Lower lobe of right lung (tissue), 2 donors: ENCODE measurements at regions not wholly inside any gene's neighbourhood (a gene's known extent, or its start where the extent isn't known, plus 50 kb on each side); places are given as distances from the start of the nearest gene placed in this dataset.
"Not testable (repeated sequence)": the region's sequence is repeated elsewhere in the genome, so short reads cannot be mapped to it uniquely, and the experiment has no call there.

Experiments used
- ATAC-seq, 2 donors: fragments of 200-7000 bp; cut with Tn5 transposase; one replicate each; pipeline ENCODE4 v1.9.1; 2020 to 2022; ENCODE audit warnings: mild to moderate bottlenecking in 2 of 2, moderate library complexity in 2 of 2
- DNase-seq: peaks from one replicate; pipeline ENCODE4 v3.0.0-alpha.2; 2020
- H3K27ac ChIP-seq: fragments of 200-600 bp; one replicate; pipeline ENCODE4 v1.8.0; 2022
- H3K27me3 ChIP-seq: fragments of 200-600 bp; one replicate; pipeline ENCODE4 v1.8.0; 2022; ENCODE audit warnings: low read depth
- H3K36me3 ChIP-seq: fragments of 200-600 bp; one replicate; pipeline ENCODE4 v1.8.0; 2022; ENCODE audit warnings: mild to moderate bottlenecking
- H3K4me1 ChIP-seq: fragments of 200-600 bp; one replicate; pipeline ENCODE4 v1.8.0; 2022
- H3K4me3 ChIP-seq: fragments of 200-600 bp; one replicate; pipeline ENCODE4 v1.8.0; 2022; ENCODE audit warnings: mild to moderate bottlenecking
- H3K9me3 ChIP-seq: fragments of 200-600 bp; one replicate; pipeline ENCODE4 v1.8.0; 2022
- intact Hi-C: fragments of 100-400 bp; cut with DNase I; formaldehyde crosslinking; loops from one replicate; pipeline ENCODE4 v1.11.0; 2022
- TF ChIP-seq, protein P1 (sequence below): fragments of 200-600 bp; IDR thresholded peaks from one replicate; pipeline ENCODE4 v1.8.0; 2022; ENCODE audit warnings: antibody characterized with exemption, mild to moderate bottlenecking
- donor health status: DM: no; HTN: yes; CAD: no; lungs with severe emphysema.

DNA sequence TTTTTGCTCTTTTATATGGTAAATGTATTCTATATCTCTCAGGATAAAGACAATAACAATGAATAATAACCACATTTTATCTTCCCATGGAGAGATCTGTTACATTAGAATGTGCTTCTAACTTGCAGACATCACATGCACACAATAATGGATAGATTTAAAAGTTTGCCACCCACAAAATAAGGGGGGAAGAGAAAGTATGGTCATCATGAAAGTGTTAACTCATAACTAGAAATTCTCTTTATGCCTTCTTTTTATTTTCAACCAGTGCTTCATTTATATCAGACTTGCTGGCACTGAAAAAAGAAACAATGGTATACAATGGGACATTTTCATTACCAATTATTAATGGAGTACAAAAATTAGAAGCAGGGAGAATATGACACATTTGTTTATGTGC, 470.0 kb downstream of the FAT4 start:
- TF ChIP-seq, protein P1, sequence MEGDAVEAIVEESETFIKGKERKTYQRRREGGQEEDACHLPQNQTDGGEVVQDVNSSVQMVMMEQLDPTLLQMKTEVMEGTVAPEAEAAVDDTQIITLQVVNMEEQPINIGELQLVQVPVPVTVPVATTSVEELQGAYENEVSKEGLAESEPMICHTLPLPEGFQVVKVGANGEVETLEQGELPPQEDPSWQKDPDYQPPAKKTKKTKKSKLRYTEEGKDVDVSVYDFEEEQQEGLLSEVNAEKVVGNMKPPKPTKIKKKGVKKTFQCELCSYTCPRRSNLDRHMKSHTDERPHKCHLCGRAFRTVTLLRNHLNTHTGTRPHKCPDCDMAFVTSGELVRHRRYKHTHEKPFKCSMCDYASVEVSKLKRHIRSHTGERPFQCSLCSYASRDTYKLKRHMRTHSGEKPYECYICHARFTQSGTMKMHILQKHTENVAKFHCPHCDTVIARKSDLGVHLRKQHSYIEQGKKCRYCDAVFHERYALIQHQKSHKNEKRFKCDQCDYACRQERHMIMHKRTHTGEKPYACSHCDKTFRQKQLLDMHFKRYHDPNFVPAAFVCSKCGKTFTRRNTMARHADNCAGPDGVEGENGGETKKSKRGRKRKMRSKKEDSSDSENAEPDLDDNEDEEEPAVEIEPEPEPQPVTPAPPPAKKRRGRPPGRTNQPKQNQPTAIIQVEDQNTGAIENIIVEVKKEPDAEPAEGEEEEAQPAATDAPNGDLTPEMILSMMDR: no peak
- H3K4me1 ChIP-seq: no peaks in the 10 kb centered on the region
- intact Hi-C loops: no loop called here
- H3K9me3 ChIP-seq: no peaks in the 10 kb centered on the region
- no peak overlapping the region for H3K27ac ChIP-seq
- H3K36me3 ChIP-seq: no peaks in the 10 kb centered on the region
- no peak for DNase-seq
- H3K4me3 ChIP-seq: no peak overlapping the region
- ATAC-seq: no peak
- H3K27me3 ChIP-seq: no peaks in the 10 kb centered on the region

DNA sequence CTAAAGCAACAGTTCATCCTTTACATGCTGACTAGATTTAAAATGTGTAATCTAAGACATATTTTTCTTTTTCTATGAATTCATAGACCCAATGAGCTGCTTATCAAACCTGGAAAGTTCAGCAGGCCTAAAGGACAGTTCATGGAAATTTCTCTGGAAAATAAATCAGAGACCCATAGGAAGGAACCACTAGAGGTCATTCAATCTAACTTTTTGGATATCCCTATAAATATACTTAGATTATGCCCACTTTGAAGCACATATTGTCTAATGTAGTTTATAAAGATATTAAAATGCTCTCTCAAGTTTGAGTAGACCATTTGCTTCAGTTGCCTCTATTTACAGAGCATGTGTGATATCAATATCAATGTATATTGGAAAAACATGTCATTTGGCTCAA, 473.0 kb downstream of the FAT4 start:
- TF ChIP-seq, protein P1: no peak
- H3K36me3 ChIP-seq: no peaks in the 10 kb centered on the region
- intact Hi-C loops: no loop called here
- no peaks in the 10 kb centered on the region for H3K4me1 ChIP-seq
- no peak overlapping the region for H3K4me3 ChIP-seq
- DNase-seq (no peak), ATAC-seq (no peak)
- H3K9me3 ChIP-seq: no peaks in the 10 kb centered on the region
- H3K27me3 ChIP-seq: no peaks in the 10 kb centered on the region
- H3K27ac ChIP-seq: no peak overlapping the region

DNA sequence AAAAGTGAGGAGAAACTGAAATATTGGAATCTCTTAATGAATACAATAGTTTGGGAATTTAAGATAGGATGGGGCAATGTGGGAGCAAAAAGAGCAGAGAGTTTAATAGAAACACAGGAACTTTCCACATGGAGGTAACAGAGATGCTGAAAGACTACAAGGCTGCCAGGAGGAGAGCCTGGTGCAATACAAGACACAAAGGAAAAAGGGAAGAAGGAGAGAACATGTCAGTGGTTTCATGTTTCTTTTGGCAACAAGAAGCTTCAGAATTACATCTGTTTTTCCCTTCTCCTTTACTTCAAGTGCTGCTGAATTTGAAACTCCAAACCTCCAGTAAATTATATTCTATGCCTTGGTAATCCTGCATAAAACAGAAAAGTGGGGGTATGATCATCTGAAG, 474.3 kb downstream of the FAT4 start:
- DNase-seq: no peak
- TF ChIP-seq, protein P1: no peak
- Histone ChIP-seq H3K4me3 (no peak overlapping the region), H3K36me3 (no peaks in the 10 kb centered on the region), H3K4me1 (no peaks in the 10 kb centered on the region), H3K9me3 (no peaks in the 10 kb centered on the region), H3K27me3 (no peaks in the 10 kb centered on the region), H3K27ac (no peak overlapping the region)
- intact Hi-C loops: no loop called here
- no peak for ATAC-seq

DNA sequence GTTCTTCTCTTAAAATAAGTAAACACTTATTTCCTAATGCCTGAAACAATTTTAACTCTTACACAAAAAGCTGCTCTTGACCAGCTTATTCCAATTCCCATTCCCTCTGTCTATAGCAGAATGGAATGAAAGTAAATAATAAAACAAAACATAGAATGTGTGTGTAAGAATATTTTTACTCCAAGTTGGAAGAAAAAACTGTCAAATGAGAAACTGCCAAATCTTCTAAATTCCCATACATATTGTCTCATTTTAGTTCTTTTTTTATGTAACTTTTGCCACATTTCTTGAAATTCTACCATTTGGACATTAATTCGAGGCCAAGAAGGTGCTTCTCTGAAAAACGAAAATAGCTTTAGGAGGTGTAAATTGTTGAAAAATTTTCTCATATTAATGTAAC, 477.1 kb downstream of the FAT4 start:
- ATAC-seq (no peak), DNase-seq (no peak)
- H3K27me3 ChIP-seq: no peaks in the 10 kb centered on the region
- no peaks in the 10 kb centered on the region for H3K9me3 ChIP-seq
- H3K4me1 ChIP-seq: no peaks in the 10 kb centered on the region
- TF ChIP-seq, protein P1: no peak
- no peak overlapping the region for H3K4me3 ChIP-seq
- intact Hi-C loops: no loop called here
- no peaks in the 10 kb centered on the region for H3K36me3 ChIP-seq
- no peak overlapping the region for H3K27ac ChIP-seq

DNA sequence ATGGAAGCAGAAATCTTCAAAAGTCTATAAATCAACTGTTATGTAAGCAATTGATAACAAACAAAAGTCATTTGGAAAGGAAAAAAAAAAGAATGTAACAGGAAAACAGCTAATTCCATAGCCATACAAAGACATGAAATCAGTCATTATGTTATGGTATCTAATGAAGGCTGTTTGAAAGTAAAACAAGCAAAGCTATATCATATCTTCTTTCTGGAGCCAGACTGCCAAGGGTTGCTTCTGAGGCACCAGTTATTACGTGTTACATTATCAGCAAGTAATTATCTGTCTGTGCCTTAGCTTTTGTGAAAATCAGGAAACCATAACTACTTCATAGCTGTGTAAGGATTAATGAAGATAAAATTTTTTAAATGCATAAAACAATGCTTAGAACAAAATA, 480.2 kb downstream of the FAT4 start:
- DNase-seq (no peak), ATAC-seq (no peak)
- no peaks in the 10 kb centered on the region for H3K4me1 ChIP-seq
- H3K27me3 ChIP-seq: no peaks in the 10 kb centered on the region
- TF ChIP-seq, protein P1: no peak
- intact Hi-C loops: no loop called here
- no peak overlapping the region for H3K27ac ChIP-seq
- H3K36me3 ChIP-seq: no peaks in the 10 kb centered on the region
- H3K9me3 ChIP-seq: no peaks in the 10 kb centered on the region
- H3K4me3 ChIP-seq: no peak overlapping the region

DNA sequence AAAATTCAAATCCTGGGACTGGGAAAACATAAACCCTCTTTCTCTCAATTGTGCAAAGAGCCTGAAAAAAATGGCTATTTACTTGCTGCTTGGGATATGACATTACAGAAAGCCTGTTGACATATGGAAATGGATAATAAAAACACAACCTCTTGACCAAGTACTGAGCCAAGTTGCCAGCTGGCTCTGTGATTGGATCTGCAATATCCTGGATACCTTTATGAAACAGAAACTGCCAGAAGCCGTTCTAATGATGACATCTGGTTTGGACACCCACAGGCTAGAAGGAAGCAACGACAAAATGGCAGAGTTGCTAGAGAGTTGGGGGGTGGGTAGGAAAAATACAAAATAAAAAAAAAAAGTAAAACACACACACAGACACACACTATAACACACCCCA, 481.4 kb downstream of the FAT4 start:
- intact Hi-C loops: no loop called here
- H3K9me3 ChIP-seq: no peaks in the 10 kb centered on the region
- H3K4me1 ChIP-seq: no peaks in the 10 kb centered on the region
- no peak overlapping the region for H3K27ac ChIP-seq
- no peaks in the 10 kb centered on the region for H3K27me3 ChIP-seq
- DNase-seq (no peak), ATAC-seq (no peak)
- no peaks in the 10 kb centered on the region for H3K36me3 ChIP-seq
- H3K4me3 ChIP-seq: no peak overlapping the region
- TF ChIP-seq, protein P1: no peak

DNA sequence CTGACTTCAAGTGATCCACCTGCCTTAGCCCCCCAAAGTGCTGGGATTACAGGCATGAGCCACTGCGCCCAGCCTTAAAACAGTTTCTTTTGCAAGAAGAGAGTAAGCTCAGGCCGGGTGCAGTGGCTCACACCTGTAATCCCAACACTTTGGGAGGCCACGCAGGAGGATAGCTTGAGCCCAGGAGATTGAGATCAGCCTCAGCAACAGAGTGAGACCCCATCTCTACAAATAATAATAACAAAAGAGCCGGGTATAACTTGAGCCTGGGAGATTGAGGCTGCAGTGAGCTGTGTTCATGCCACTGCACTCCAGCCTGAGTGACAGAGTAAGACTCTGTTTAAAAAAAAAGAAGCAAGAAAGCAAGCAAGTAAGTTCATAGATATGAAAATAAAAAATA, 482.9 kb downstream of the FAT4 start:
- not testable (repeated sequence) for ATAC-seq

More for the DNA sequence above, 482.9 kb downstream of the FAT4 start:
- intact Hi-C loops, H3K4me3 ChIP-seq, DNase-seq, H3K9me3 ChIP-seq, H3K27ac ChIP-seq, H3K27me3 ChIP-seq, H3K4me1 ChIP-seq, H3K36me3 ChIP-seq: not testable (repeated sequence)
